NCI-H187 (cell line): ENCODE measurements at regions not wholly inside any gene's neighbourhood (a gene's known extent, or its start where the extent isn't known, plus 50 kb on each side); places are given as distances from the start of the nearest gene placed in this dataset.
"Not testable (repeated sequence)": the region's sequence is repeated elsewhere in the genome, so short reads cannot be mapped to it uniquely, and the experiment has no call there.

Experiments
- DNase-seq, 2 experiments: peaks; one replicate each; lab custom pipeline; 2025; lab: John Stamatoyannopoulos, UW

GRCh38 chr5:101205065-101205464 is 302.0 kb upstream of the ST8SIA4 start:
- not testable (repeated sequence) for DNase-seq

DNA sequence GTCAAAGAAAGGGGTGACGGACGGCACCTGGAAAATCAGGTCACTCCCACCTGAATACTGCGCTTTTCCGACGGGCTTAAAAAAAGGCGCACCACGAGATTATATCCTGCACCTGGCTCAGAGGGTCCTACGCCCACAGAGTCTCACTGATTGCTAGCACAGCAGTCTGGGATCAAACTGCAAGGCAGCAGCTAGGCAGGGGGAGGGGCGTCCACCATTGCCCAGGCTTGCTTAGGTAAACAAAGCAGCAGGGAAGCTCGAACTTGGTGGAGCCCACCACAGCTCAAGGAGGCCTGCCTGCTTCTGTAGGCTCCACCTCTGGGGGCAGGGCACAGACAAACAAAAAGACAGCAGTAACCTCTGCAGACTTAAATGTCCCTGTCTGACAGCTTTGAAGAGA is 277.3 kb upstream of the ST8SIA4 start:
- not testable (repeated sequence) for DNase-seq

GRCh38 chr5:101176605-101177004 is 273.5 kb upstream of the ST8SIA4 start:
- no peak for DNase-seq

DNA sequence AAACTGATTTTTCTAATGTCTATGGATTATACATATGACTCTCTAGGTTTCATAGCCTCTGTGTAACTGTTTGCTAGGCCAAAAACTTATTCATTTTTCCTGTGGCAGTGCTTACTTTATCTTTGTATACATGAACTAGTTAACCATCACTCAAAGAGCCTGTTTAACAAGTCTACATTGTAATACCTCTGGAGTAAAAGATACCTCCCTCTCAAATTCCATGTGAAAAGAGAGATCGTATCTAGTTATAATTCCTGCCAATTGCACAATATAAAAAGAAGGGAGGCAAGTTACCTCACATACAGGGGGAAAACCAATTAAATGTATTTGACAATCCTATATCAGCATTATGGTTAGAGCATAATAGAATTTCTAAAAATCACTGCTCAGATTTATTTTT is 271.9 kb upstream of the ST8SIA4 start:
- no peak for DNase-seq

DNA sequence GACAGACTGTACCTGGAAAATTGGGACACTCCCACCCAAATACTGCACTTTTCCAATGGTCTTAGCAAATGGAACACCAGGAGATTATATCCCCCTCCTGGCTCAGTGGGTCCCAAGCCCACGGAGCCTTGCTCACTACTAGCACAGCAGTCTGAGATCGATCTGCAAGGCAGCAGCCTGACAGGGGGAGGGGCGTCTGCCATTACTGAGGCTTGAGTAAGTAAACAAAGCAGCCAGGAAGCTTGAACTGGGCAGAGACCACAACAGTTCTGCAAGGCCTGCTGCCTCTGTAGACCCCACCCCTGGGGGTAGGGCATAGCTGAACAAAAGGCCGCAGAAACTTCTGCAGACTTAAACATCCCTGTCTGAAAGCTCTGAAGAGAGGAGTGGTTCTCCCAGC is 260.0 kb upstream of the ST8SIA4 start:
- no peak for DNase-seq

DNA sequence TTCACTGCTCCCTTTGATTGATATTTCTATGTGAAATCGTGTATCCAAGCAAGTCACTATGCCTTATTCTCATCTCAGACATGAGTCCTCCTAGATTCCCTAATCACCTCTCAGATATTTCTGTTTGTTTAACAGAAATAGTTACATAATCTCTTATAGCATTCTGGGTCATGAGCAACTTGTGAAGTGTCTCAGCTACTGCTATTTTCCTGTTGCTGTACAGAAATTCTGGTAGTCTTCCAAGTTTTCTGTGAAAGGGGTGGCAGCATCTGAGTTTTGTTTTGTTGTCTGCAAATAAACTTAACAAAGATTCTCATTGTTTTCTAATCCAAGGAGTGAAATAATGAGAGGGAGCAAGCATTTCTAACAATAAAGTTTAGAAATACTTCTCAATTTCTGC is 256.9 kb upstream of the ST8SIA4 start:
- no peak for DNase-seq

- no peak for DNase-seq
Measured at GRCh38 chr5:101159006-101159405, 255.9 kb upstream of the ST8SIA4 start.

- DNase-seq = no peak
Measured at GRCh38 chr5:101153526-101153925, 250.4 kb upstream of the ST8SIA4 start.

DNA sequence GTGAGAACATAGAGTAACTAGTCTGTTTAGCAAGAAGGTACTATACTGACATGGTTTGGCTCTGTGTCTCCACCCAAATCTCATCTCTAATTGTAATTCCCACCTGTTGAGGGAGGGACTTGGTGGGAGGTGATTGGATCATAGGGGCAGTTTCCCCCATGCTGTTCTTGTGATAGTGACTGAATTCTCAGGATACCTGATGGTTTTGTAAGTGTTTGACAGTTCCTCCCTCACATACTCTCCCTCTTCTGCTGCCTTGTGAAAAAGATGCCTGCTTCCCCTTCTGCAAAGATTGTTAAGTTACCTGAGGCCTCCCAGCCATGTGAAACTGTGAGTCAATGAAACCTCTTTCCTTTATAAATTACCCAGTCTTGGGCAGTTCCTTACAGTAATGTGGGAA is 240.4 kb upstream of the ST8SIA4 start:
- no peak for DNase-seq

DNA sequence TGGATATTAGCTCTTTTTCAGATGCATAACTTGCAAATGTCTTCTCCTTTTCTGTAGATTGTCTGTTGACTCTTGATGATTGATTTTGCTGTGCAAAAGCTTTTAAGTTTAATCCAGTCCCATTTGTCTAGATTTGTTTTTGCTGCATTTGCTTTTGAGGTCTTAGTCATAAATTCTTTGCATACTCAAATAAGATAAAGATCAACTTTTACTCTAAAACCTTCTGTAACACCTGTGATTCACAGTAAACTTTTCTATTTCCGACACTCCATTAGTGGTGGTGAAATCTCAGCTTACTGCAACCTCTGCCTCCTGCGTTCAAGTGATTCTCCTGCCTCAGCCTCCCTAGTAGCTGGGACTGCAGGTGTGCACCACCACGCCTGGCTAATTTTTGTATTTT is 239.0 kb upstream of the ST8SIA4 start:
- no peak for DNase-seq

DNA sequence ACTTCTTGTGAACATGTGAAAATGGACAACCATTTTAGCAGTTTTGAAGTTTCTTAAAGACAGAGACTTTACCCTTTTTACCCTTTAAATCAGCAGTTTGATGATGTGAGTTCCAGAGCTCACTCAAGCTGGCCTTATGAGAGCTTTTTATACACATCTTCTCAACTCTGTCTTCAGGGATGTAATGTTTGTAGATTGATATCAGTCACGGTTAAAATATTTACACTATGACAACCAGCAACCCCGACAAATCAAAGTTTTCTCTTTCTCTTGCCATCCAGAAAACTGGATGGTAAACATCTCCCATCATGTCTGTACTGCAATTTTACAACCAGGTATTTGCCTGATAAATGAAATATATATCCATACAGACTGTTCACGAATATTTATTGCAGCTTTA is 233.4 kb upstream of the ST8SIA4 start:
- no peak for DNase-seq

DNA sequence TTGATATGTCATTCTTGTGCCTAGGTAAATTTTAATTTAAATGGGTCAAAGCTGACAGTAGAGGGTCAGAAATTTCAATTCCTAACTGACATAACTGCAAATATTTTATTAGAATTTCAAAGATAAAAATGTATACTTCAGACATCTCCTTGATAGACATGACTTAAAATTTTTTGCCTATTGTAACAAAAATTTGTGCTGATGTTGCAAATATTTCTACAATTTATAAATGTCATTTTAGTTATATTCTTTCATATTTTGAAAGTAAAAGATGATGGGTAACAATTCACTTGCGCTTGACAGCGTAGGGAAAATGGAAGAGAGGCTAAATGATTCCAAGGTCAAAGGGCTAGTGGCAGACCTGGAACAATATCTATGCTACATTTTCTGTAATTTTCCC is 220.3 kb upstream of the ST8SIA4 start:
- no peak for DNase-seq

- DNase-seq = no peak
Measured at GRCh38 chr5:101112645-101113044, 209.6 kb upstream of the ST8SIA4 start.

- no peak for DNase-seq
Measured at GRCh38 chr5:101103874-101104273, 200.8 kb upstream of the ST8SIA4 start.

DNA sequence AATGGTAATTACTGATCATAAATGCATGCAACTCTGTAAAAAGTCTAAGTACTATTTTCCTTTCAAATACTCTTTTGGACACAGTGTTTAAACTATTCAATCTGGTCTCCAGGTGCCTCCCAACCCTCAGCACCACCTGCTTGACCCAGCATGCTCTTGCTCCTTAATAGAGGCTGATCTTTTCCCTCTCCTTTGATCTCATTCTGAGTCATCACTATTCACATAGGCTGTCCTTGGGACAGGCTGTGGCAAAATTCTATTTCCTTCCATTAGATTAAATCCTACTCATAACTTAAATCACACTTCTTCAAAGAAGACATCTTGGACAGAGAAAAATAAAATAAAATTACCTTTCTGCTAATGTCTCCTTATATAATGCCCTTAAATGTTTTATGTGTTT is 199.4 kb upstream of the ST8SIA4 start:
- DNase-seq = no peak

DNA sequence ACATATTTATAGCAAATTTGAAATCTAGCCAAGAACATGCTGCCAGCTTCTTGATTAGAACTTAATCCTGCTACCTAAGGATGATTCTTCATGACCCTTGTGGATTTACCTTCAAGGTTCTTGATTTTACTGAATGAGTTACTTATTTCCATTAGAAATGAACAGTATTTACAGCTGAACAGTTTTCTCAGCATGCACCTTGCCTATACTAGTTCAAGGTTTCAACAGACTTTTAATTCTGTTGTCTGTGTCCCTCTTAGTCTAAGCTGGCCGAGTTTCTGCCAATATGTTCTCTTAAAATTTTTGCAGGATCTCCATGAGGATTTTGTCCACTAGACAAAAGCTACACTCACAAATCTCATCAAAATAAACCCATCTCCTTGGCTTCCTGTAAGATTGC is 188.8 kb upstream of the ST8SIA4 start:
- no peak for DNase-seq

DNA sequence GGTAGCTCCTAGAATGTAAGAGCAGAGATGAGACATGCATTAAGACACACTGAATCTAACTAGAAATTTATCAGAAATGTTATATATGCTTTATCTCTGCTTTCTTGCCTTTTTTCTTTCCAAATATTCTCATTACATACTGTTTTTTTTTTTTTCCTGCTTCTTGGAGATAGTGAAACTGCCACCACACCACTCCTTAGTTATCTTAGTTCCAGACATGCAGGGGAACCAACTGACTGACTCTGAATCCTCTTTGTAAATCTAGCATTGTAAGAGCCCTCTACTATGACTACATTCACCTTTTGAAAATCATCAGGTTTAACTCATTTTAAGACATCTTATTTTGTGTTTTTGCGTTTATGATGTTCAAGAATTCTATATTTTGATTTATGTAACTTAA is 181.3 kb upstream of the ST8SIA4 start:
- DNase-seq = no peak

GRCh38 chr5:101080462-101081240 is 177.6 kb upstream of the ST8SIA4 start:
- no peak for DNase-seq

DNA sequence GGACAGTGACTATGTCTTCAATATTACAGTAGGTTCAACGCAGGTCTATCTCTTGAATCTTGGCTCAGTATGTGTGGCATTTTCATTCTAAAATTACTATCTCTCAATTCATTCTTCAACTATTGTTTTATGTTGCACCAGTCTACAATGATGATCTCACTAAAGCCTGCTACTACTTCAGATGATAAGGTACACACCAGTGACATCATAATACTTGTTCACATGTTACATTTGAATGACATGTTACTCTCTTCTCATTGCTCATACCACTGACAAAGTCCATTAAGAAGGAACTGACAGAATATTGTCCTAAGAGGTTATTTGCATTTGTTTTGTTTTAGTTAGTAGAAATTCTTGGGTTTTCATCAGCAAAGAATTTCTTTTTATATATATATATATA is 165.2 kb upstream of the ST8SIA4 start:
- no peak for DNase-seq

- DNase-seq = no peak
Measured at GRCh38 chr5:101067429-101067828, 164.3 kb upstream of the ST8SIA4 start.

DNA sequence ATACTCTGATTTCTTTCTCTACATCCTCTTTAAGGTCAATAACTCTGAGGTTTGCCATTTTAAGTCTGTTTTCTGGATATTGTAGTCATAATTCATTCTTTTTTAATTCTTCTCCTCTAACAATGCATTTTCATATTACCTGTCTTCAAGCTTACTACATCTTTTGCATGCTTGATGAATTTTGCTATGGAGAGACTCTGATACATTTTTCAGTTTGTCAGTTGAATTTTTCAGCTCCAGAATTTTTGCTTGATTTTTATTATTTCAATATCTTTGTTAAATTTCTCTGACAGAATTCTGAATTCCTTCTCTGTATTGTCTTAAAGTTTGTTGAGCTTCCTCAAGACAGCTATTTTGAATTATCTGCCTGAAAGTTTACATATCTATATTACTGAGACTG is 159.8 kb upstream of the ST8SIA4 start:
- no peak for DNase-seq

GRCh38 chr5:101047181-101047580 is 144.1 kb upstream of the ST8SIA4 start:
- no peak for DNase-seq

DNA sequence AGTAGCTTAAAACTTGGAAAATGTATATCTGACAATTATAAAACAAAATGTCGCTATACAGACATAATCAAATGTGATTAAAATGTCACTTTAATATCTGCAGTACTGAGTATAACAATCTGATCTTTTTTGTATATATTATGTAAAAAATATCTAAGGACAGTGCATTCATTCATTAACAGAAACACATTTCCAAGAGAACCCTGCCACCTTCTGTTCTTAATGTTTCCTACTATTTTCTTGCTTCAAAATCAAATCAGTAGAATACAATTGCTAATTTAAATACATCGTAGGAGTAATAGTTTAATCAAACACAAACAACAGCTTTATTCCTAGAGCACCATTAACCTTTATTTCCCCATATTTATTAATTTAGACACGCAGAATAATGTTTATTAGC is 142.6 kb upstream of the ST8SIA4 start:
- DNase-seq = no peak

DNA sequence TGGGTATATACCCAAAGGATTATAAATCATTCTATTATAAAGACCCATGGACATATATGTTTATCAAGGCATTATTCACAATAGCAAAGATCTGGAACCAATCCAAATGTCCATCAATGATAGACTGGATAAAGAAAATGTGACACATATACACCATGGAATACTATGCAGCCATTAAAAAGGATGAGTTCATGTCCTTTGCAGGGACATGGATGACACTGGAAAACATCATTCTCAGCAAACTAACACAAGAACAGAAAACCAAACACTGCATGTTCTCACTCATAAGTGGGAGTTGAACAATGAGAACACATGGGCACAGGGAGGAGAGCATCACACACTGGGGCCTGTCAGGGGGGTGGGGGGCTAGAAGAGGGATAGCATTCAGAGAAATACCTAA is 136.9 kb upstream of the ST8SIA4 start:
- not testable (repeated sequence) for DNase-seq
